ENCODE measurements at regions not wholly inside any gene's neighbourhood (a gene's known extent, or its start where the extent isn't known, plus 50 kb on each side); places are given as distances from the start of the nearest gene placed in this dataset.

- TF ChIP-seq POLR2A (IDR thresholded peaks at IDR 0.05; ENCODE audit: extremely low read depth, insufficient read length) (no peak), CTCF (IDR thresholded peaks at IDR 0.05; ENCODE audit: low read depth, low read length) (no peak)
Observed at GRCh38 chrX:131763674-131764073, 219.8 kb downstream of the OR13H1 start.

Data from NB4 (cell line).